GM18502 (cell line): ENCODE measurements at regions not wholly inside any gene's neighbourhood (a gene's known extent, or its start where the extent isn't known, plus 50 kb on each side); places are given as distances from the start of the nearest gene placed in this dataset.

ENCODE experiments used
- ATAC-seq: cut with Tn5 transposase; IDR thresholded peaks from one replicate; pipeline ENCODE4 v1.9.1; 2021; ENCODE audit warnings: mild to moderate bottlenecking; ENCODE audit not compliant: unreplicated experiment, poor library complexity

- no peak for ATAC-seq
Observed at GRCh38 chr10:128711806-128712205, 585.6 kb upstream of the MKI67 start.

DNA sequence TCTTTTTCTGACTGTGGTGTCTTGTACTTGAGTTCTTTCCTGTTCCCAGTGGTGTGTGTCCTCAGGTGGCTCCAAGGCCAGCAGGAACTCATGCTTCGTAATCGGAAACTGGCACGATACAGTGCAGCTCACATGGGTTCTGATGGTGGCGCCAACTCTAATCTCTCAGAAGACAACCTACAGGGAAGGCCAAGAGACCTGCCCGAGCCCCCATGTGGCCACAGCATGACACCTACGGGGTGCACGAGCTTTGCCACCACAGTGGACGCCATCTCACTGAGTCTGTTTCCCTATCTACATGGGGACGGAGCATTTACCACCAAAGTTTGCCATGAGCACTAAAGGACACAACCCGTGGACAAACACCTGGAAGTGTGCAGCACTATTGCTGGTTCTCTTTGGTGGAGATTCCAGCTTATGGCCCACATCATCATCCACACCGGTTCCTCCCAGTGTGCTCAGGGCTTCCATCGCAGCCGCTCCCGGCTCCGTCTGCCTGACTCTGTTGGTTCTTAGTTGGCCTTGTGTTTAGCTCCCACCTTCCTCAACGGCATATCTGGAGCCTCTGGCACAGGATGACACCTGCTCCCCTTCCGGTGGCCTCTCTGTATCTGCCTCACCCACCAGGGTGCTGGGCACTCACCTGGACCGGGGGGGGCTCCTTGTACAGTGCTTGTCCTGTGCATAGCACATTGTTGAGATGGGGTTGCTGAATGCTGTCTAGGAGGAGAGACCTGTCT lies 586.6 kb upstream of the MKI67 start:
- ATAC-seq = no peak

DNA sequence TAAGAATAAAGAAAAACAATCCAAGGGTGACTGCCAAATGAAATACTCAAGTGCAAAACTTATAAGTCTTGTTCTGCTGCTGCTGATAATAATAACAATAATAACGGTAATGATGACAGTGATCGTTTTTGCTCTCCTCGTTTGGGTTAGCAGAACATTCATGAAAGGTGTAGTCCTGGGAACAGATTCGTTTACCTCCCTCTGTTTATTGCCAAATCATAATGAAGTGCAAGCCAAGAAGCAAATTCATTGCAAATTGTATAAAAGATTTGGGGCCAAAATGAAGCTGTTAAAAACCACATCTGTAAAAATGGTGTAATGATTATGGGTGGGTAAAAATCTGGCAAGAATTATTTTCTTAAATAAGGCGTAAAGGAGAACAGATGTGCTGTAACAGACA lies 587.2 kb upstream of the MKI67 start:
- ATAC-seq = no peak

- ATAC-seq = no peak
Observed at GRCh38 chr10:128713874-128714570, 587.8 kb upstream of the MKI67 start.

DNA sequence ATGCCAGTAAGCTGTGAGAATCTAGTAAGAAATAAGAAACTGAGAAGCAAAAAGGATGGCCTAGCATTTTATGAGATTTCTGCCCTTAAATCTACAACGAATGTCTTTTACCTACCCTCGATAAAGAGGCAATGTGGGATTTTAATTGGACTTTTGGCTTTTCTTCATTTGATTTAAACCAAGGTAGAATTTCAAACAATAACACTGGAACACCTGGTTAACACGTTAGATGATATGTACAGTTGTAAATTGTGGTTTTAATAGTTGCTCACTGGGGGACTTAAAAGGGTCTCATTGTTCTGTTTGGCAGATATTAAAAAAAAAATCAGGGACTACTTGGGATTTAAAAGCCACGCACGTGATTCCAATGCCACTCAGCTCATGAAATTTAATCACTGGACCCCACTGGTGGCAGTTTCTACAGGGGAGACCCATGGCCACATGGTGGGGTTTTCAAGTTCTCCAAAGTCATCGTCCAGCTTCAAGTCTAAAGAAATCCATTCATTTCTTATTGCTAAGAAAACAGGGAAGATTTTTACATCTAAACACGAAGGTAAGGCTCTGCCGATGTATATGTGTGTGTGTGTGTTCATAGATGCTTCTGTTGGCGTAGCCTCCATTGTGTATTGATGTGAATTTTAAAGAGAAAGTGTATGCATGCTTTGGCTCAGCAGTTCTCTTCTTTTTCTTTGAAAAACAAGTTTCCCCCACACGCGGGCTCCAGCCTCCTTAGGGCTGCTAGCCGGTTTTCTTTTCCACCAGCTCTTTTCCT lies 588.6 kb upstream of the MKI67 start:
- ATAC-seq = no peak

DNA sequence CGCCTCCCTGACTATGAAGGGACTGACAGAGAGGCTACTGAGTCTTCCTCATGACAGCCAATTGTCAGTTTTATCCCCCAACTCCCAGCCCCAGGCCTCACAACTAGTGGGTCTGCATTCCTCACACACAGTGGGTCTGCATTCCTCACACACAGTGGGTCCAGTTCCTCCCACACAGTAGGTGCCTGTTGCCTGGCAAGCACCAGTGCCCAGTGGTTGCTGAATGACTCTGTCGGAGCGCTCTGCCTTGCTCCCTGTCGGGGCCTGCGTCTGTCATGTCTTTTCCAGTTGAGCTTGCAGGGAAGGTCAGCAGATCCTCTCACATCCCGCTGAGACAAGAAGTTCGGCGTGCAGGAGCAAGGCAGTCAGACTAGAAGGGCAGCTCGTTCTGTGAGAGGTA lies 590.0 kb upstream of the MKI67 start:
- ATAC-seq = no peak

DNA sequence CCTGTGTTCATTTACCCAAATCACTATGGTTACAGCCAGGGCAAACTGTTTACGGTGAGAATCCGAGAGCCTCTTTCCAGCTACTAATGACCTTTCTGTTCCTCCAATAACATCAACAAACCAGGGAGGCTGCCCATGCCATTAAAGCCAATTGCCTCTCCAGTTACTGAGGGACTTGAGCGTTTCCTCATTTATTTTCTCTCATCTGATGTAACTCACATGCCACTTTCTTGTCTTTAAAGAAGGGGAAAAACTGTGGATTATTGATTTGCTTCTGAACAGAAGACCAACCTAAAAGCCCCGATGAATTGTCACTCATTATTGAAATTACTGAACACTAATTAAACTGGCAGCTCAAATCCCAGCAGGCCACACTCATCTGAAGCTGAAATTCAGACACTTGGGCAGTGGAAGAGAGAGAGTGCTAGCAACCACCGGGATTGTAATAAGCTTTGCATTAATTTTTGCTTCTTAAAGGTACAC lies 595.8 kb upstream of the MKI67 start:
- ATAC-seq = no peak

- ATAC-seq = no peak
Observed at GRCh38 chr10:128722947-128723346, 596.7 kb upstream of the MKI67 start.

DNA sequence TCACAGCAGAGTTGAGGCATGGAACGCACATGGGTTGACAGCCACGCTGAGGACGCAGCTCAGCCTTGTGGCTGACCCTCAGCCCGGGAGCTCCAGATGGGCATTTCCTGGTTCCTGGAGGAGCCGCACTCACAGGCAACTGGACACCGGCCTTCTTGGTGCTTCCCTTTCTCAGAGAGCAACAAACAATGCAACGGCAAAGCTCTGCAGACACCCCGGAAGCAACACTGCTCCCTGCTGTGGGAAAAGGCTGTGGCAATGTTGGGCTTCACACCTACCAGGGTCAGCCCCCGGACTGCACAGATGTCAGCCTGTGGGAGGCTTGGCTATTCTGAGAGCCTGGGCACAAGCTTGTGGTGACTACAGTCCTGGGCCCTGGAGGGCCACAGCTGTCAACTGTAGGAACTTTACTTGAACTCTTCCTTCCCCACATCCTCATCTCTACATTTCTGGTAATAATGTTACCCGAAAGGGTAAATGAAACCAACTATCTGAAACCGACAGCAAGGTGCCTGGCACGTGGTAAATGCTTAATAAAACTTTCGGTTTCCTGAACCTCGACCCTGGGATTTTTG lies 597.5 kb upstream of the MKI67 start:
- ATAC-seq = no peak

GRCh38 chr10:128725531-128725930 lies 599.3 kb upstream of the MKI67 start:
- no peak for ATAC-seq

DNA sequence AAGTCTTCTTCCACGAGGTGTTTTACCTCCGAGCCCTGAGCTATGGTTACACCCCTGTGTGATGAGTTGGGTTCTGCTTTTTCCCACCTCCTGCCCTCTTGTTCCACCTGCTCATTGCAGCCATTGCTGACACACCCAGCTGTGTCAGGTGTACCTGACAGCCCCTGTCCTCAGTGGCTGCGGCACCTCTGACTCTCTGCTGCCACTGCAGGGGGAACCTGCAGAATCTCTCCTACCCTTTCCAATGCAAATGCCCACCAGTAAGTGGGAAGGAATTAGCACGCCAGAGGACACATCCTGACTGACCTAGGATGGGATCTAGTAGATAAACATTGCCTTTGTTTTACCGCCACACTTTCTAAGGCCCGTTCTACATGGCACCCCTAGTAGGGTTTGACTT lies 600.9 kb upstream of the MKI67 start:
- no peak for ATAC-seq

DNA sequence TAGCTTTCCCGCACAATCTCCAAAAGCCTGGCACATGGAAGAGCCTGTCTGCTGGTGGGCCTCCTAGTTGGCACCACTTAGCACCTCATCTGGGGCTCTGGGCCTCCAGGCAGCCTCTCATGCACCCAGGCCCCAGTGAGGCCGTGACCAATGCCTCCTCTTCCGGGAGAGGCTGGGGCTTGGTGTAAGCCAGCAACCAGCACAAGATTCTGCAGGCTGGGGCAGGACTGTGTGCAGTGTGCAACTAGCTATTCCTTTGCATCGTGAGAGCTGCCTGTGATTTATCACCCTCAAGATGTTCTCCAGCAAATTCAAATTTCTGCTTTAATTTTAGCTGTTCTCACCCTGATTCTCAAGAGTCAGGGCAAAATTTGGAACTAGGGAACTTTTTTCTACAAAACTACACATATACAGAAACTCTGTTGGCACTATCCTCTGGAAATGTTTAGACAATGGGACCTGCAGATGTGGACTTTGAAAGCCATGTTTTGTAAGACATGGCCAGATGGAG lies 603.7 kb upstream of the MKI67 start:
- no peak for ATAC-seq

GRCh38 chr10:128730922-128731321 lies 604.7 kb upstream of the MKI67 start:
- ATAC-seq = no peak

DNA sequence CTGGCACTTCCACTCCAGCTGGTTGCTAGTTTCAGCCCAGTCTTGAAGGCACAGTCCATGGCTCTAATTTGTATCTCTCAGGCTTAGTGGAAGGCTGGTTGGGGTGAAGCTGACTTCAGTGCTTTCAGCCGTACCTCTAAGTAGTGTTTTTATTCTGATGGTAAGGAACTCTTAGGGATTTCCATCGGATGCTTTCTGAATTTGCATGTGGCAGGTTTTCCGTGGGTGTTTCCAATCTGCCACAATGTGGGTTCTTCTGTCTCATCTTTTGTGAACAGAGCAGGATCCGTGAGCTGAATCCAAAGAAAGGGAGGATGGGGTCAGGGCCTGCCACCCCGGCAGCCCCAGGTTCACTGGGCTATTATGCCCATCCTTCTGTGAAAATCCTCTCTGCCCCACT lies 607.9 kb upstream of the MKI67 start:
- ATAC-seq = no peak

DNA sequence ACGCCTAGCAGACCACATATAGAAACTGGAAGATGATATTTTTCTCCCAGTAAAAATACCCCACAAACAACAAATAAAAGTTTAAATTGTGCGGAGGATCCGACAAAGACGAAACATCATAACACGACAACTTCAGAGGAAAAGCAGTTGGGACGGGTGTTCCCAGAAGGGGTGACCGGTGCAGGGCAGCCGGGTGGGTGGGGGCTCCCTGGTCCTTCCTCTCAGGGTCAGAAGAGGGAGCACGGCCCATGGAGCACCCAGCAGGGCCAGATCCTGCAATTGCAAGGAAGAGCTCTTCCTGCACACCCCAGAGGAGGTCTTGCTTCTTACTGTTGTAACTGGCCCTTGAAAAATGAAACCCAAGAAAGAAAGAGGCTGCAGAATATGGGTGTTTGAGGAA lies 608.5 kb upstream of the MKI67 start:
- ATAC-seq = no peak

DNA sequence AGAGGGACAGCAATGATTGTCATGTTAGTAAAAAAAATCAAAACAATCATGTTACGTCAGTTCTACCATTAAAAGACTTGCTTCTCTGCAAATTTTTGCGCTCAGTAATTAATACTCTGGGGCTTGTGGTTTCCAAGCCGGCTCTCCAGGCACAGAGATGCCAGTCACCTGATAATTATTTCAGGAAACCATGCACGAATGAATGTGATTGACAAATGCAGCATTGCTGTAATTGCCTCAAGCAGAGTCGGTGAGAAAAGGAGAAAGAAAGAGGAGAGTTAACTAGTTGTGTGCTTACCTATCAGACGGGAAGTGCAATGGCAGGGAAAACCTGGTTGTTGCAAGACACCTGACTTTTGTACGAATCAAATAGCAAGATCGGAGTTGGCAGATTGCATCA lies 609.8 kb upstream of the MKI67 start:
- no peak for ATAC-seq

GRCh38 chr10:128738386-128738915 lies 612.2 kb upstream of the MKI67 start:
- no peak for ATAC-seq

- ATAC-seq = no peak
Observed at GRCh38 chr10:128739930-128740329, 613.7 kb upstream of the MKI67 start.

DNA sequence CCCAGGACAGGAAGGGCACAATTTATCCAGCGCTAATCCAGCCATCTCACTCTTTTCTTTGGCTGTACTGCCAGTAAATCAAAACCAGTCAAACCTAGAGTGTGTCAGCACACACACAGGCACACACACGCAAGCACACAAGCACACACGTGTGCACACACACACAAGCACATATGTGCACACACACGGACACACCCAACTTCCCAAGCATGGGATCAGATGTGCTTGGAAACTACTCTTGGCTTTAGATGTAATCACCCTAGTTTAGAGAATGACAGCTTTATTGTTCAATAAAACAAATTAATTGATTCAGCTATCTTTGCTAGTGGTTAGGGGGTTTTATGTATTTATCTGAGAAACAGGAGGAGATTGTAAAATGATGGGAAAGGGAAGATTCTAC lies 615.0 kb upstream of the MKI67 start:
- no peak for ATAC-seq

GRCh38 chr10:128741680-128742079 lies 615.5 kb upstream of the MKI67 start:
- ATAC-seq = no peak
